ENCODE measurements at regions not wholly inside any gene's neighbourhood (a gene's known extent, or its start where the extent isn't known, plus 50 kb on each side); places are given as distances from the start of the nearest gene placed in this dataset.

- Histone ChIP-seq H3K9me3 (ENCODE audit: control insufficient read depth in 2 of 3, insufficient read depth in 1 of 3, low read length in 3 of 3) (no peaks in the 10 kb centered on the region), H3K4me3 (ENCODE audit: low read length in 3 of 3) (no peak overlapping the region), H3K27me3 (ENCODE audit: control insufficient read depth, insufficient read depth, low read length) (no peaks in the 10 kb centered on the region), H3K9ac (ENCODE audit: low read length in 3 of 3) (no peak overlapping the region), H3K36me3 (ENCODE audit: control insufficient read depth in 2 of 3, insufficient read depth in 3 of 3, low read length in 3 of 3) (no peaks in the 10 kb centered on the region), H3K4me1 (ENCODE audit: control insufficient read depth in 2 of 3, insufficient read depth in 2 of 3, low read depth in 1 of 3, low read length in 3 of 3) (peaks cover 0 to 18% (median 2%) of the 10 kb centered on the region in 3 donors), H3K27ac (ENCODE audit: low read depth in 2 of 2, low read length in 2 of 2) (peak overlapping the region; percentile 13 to 32)
- FAIRE-seq = no peak
- intact Hi-C loops (cut with DNase I) = no loop called here
- no peak for TF ChIP-seq CTCF (IDR thresholded peaks at IDR 0.05; ENCODE audit: borderline replicate concordance, extremely low read depth, insufficient read depth)
- DNase-seq = peak in 3 of 5 donors; percentile 74 to 85 (median 82)
Observed at GRCh38 chr6:3918469-3918868, 69.3 kb downstream of the FAM50B start.

DNA sequence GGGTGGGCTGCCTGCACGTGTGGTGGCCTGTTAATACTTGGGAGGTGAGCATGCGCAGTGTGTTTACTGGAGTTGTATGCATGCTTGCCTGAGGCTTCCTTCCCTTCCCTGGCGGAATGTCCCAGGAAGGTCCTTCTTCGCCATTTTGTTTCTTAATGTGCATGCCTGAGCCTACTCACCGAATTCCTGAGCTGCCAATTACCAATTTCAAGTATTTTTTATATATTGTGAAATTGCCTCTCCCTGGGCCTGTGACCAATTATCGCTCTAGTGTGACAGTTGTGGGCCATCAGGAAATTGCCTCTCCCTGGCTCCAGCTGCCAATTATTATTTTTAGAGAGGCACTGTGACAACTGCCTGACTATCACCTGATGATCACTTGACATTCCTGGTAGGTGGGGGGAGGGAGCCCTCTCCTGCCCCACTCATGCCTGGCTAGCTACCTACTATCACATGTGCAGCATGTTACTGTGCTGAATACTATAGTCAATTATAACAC, 70.0 kb downstream of the FAM50B start:
- DNase-seq (peak in 2 of 5 donors; percentile 24 to 55), FAIRE-seq (no peak)

DNA sequence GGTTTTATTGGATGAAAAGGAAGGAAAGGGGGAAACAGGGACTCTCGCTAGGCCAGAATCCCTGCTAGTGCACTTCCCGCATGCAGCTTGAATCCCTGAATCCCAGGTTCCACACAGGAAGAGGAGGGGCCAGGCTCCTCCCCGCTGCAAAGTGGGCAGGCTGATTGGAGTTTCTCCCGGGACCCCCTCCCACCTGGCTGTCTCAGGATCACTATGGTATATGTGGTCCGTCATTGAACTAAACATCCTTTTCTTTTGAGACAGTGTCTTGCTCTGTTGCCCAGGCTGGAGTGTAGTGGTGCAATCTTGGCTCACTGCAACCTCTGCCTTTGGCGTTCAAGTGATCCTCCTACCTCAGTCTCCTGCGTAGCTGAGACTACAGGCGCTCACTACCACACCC, 70.7 kb downstream of the FAM50B start:
- H3K27ac ChIP-seq (ENCODE audit: low read depth in 2 of 2, low read length in 2 of 2) = peak overlapping the region; percentile 8 to 23
- H3K9ac ChIP-seq (ENCODE audit: low read length in 3 of 3) = no peak overlapping the region
- no peaks in the 10 kb centered on the region for H3K36me3 ChIP-seq (ENCODE audit: control insufficient read depth in 2 of 3, insufficient read depth in 3 of 3, low read length in 3 of 3)
- no peaks in the 10 kb centered on the region for H3K9me3 ChIP-seq (ENCODE audit: control insufficient read depth in 2 of 3, insufficient read depth in 1 of 3, low read length in 3 of 3)
- H3K4me3 ChIP-seq (ENCODE audit: low read length in 3 of 3) = no peak overlapping the region
- FAIRE-seq (no peak), DNase-seq (no peak)
- no peak for TF ChIP-seq CTCF (IDR thresholded peaks at IDR 0.05; ENCODE audit: borderline replicate concordance, extremely low read depth, insufficient read depth)
- H3K4me1 ChIP-seq (ENCODE audit: control insufficient read depth in 2 of 3, insufficient read depth in 2 of 3, low read depth in 1 of 3, low read length in 3 of 3) = peaks cover 0 to 11% (median 2%) of the 10 kb centered on the region in 3 donors
- H3K27me3 ChIP-seq (ENCODE audit: control insufficient read depth, insufficient read depth, low read length) = no peaks in the 10 kb centered on the region
- intact Hi-C loops (cut with DNase I) = no loop called here

More for the DNA sequence above, 70.0 kb downstream of the FAM50B start:
- H3K4me1 ChIP-seq (ENCODE audit: control insufficient read depth in 2 of 3, insufficient read depth in 2 of 3, low read depth in 1 of 3, low read length in 3 of 3) = peaks cover 0 to 14% (median 2%) of the 10 kb centered on the region in 3 donors
- intact Hi-C loops (cut with DNase I) = no loop called here
- no peak for TF ChIP-seq CTCF (IDR thresholded peaks at IDR 0.05; ENCODE audit: borderline replicate concordance, extremely low read depth, insufficient read depth)
- no peaks in the 10 kb centered on the region for H3K27me3 ChIP-seq (ENCODE audit: control insufficient read depth, insufficient read depth, low read length)
- H3K27ac ChIP-seq (ENCODE audit: low read depth in 2 of 2, low read length in 2 of 2) = peak overlapping the region; percentile 8 to 32
- no peak overlapping the region for H3K4me3 ChIP-seq (ENCODE audit: low read length in 3 of 3)
- H3K9ac ChIP-seq (ENCODE audit: low read length in 3 of 3) = no peak overlapping the region
- H3K9me3 ChIP-seq (ENCODE audit: control insufficient read depth in 2 of 3, insufficient read depth in 1 of 3, low read length in 3 of 3) = no peaks in the 10 kb centered on the region
- no peaks in the 10 kb centered on the region for H3K36me3 ChIP-seq (ENCODE audit: control insufficient read depth in 2 of 3, insufficient read depth in 3 of 3, low read length in 3 of 3)

DNA sequence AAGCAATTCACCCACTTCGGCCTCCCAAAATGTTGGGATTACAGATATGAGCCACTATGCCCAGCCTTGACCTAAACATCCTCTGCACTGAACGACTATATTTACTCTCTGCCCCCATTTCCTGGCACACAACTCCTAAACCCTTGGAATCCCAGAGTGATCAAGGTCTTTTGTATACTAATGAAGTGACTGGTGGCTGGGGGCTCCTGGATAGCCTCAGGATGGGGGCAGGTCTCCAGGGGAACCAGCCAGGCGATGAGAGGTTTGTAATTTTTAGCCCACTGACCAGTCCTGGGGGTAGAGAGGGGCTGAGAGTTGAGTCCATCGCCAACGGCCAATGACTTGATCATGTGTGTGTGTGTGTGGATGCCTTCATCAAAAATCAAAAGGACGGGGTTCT, 71.1 kb downstream of the FAM50B start:
- Histone ChIP-seq H3K9ac (ENCODE audit: low read length in 3 of 3) (no peak overlapping the region), H3K27ac (ENCODE audit: low read depth in 2 of 2, low read length in 2 of 2) (no peak overlapping the region), H3K4me3 (ENCODE audit: low read length in 3 of 3) (no peak overlapping the region), H3K4me1 (ENCODE audit: control insufficient read depth in 2 of 3, insufficient read depth in 2 of 3, low read depth in 1 of 3, low read length in 3 of 3) (peaks cover 0 to 11% (median 2%) of the 10 kb centered on the region in 3 donors), H3K27me3 (ENCODE audit: control insufficient read depth, insufficient read depth, low read length) (no peaks in the 10 kb centered on the region), H3K36me3 (ENCODE audit: control insufficient read depth in 2 of 3, insufficient read depth in 3 of 3, low read length in 3 of 3) (no peaks in the 10 kb centered on the region), H3K9me3 (ENCODE audit: control insufficient read depth in 2 of 3, insufficient read depth in 1 of 3, low read length in 3 of 3) (no peaks in the 10 kb centered on the region)
- DNase-seq (no peak), FAIRE-seq (no peak)
- TF ChIP-seq CTCF (IDR thresholded peaks at IDR 0.05; ENCODE audit: borderline replicate concordance, extremely low read depth, insufficient read depth) = no peak
- intact Hi-C loops (cut with DNase I) = no loop called here

Data from kidney (tissue), 13 donors.